IPS-18a (cell line): ENCODE measurements at regions not wholly inside any gene's neighbourhood (a gene's known extent, or its start where the extent isn't known, plus 50 kb on each side); places are given as distances from the start of the nearest gene placed in this dataset.
"Not testable (repeated sequence)": the region's sequence is repeated elsewhere in the genome, so short reads cannot be mapped to it uniquely, and the experiment has no call there.

Experiments
- H3K27ac ChIP-seq: one replicate; pipeline ENCODE4 v1.5.1; 2013; ENCODE audit warnings: low read length
- H3K27me3 ChIP-seq: one replicate; pipeline ENCODE4 v1.6.1; 2013; ENCODE audit warnings: mild to moderate bottlenecking, low read length; ENCODE audit not compliant: control insufficient read depth, insufficient read depth
- H3K36me3 ChIP-seq: one replicate; pipeline ENCODE4 v1.6.1; 2013; ENCODE audit warnings: low read depth, low read length; ENCODE audit not compliant: control insufficient read depth
- H3K4me1 ChIP-seq: one replicate; pipeline ENCODE4 v1.6.1; 2013; ENCODE audit warnings: low read depth, low read length; ENCODE audit not compliant: control insufficient read depth
- H3K4me3 ChIP-seq: one replicate; pipeline ENCODE4 v1.5.1; 2013; ENCODE audit warnings: low read length
- H3K9ac ChIP-seq: one replicate; pipeline ENCODE4 v1.6.1; 2013; ENCODE audit warnings: mild to moderate bottlenecking, low read length, moderate library complexity
- H3K9me3 ChIP-seq: one replicate; pipeline ENCODE4 v1.6.1; 2013; ENCODE audit warnings: low read depth, low read length; ENCODE audit not compliant: control insufficient read depth

DNA sequence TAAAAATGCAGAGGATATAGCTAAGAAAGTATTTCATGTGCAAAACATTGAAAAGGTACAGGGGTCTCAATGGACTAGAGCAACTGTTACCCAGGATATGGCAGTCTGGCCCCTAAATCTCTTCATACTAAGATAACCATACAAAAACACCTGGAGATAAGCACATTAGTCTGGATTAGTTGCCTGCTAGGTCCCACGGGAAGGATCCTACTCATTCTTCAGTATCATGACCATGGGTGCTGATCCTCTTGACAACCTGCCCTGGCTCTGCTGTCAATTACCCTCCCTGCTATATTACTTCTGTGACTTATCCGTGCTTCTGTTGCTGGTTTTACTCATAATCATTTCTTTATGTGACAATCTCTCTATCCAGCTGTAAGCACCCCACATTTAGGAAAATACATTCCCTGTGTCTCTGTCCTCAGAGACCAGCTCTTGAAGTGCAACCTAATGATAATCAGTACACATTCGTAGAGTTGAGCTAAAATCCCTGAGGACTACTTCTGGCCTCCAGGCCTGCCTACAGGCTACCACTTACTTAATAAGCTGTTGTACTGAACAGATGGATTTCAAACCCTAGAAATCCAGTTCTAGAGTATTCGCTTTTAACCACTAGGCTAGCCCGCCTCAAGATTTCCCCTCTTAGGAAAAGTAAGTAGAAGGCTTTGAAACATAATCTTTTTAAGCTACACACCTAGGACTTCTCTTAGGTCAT is 190.5 kb upstream of the OR13F1 start:
- H3K4me1 ChIP-seq = no peaks in the 10 kb centered on the region
- no peaks in the 10 kb centered on the region for H3K27me3 ChIP-seq
- no peaks in the 10 kb centered on the region for H3K36me3 ChIP-seq
- no peaks in the 10 kb centered on the region for H3K9me3 ChIP-seq
- H3K27ac ChIP-seq = no peak overlapping the region
- no peak overlapping the region for H3K9ac ChIP-seq
- no peak overlapping the region for H3K4me3 ChIP-seq

DNA sequence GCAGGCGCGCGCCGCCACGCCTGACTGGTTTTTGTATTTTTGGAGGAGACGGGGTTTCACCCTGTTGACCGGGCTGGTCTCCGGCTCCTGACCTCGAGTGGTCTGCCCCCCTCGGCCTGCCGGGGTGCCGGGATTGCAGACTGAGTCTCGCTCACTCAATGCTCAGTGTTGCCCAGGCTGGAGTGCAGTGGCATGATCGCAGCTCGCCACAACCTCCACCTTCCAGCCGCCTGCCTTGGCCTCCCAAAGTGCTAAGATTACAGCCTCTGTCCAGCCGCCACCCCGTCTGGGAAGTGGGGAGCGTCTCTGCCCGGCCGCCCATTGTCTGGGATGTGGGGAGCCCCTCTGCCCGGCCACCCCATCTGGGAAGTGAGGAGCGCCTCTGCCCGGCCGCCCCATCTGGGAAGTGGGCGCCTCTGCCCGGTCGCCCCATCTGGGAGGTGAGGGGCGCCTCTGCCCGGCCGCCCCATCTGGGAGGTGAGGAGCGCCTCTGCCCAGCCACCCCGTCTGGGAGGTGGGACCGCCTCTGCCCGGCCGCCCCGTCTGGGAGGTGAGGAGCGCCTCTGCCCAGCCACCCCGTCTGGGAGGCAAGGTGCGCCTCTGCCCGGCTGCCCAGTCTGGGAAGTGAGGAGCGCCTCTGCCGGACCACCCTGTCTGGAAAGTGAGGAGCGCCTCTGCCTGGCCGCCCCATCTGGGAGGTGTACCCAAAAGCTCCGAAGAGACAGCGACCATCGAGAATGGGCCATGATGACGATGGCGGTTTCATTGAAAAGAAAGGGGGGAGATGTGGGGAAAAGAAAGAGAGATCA is 187.7 kb upstream of the OR13F1 start:
- H3K4me1 ChIP-seq, H3K27ac ChIP-seq, H3K9ac ChIP-seq, H3K4me3 ChIP-seq, H3K36me3 ChIP-seq, H3K27me3 ChIP-seq, H3K9me3 ChIP-seq: not testable (repeated sequence)

DNA sequence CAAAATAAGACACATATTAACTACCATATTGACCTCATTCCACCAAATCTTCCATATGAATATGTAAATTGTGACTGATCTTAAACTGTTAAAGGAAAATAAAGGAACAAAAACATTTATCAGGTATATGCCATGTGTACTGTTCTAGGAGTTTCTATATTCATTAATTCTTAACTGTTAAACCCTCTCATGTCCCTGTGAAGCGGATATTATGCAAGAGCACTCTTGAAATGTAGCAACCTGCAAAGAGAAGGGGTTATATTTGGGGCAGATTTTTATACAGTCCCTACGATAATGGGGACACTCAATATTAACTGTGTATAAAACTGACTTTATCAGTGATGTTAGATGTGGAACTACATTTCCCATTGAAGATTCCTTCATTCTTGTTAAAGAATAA is 184.9 kb upstream of the OR13F1 start:
- no peaks in the 10 kb centered on the region for H3K36me3 ChIP-seq

DNA sequence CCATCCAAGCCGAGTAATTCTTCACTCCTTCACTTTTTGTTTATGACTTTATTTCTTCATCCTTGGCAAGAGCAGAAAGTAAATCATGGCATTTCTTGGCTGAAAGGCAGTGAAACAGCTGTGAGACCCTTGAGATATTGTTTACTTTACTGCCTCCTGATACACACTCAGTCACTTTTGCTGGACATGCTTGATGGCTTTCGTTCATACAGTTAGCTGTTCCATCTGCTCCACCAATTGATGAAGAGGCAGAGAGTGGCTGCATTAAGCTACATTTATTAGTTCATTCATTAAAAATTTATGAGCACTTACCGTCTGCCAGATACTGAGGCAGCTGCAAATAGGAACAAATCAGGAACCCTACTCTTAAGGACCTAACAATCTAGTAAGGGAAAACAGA is 184.4 kb upstream of the OR13F1 start:
- Histone ChIP-seq H3K4me3 (no peak overlapping the region), H3K27me3 (no peaks in the 10 kb centered on the region), H3K4me1 (no peaks in the 10 kb centered on the region), H3K9ac (no peak overlapping the region), H3K9me3 (no peaks in the 10 kb centered on the region), H3K36me3 (no peaks in the 10 kb centered on the region), H3K27ac (no peak overlapping the region)

More for the DNA sequence above, 184.9 kb upstream of the OR13F1 start:
- no peaks in the 10 kb centered on the region for H3K9me3 ChIP-seq
- no peak overlapping the region for H3K4me3 ChIP-seq
- H3K27ac ChIP-seq = no peak overlapping the region
- no peaks in the 10 kb centered on the region for H3K4me1 ChIP-seq
- H3K9ac ChIP-seq = no peak overlapping the region
- no peaks in the 10 kb centered on the region for H3K27me3 ChIP-seq

DNA sequence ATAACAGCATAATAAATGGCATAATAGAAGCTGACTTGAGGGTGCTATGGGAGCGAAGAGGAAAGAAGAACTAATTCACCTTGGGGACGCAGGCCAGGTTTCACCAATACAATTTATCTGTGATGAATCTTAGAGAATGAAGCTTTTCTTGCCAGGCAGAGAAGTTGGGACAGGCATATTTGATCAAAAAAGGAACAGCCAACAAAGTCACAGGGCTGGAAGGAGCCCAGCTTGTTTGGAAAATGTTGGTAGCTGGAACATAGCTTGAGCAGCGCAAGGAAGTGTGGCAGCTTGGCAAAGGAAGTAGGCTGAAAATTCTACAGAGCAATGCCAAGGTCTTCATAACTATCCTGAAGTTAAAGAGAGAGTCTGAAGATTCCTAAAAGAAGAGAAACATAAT is 181.5 kb upstream of the OR13F1 start:
- H3K27me3 ChIP-seq = no peaks in the 10 kb centered on the region
- H3K9me3 ChIP-seq = no peaks in the 10 kb centered on the region

DNA sequence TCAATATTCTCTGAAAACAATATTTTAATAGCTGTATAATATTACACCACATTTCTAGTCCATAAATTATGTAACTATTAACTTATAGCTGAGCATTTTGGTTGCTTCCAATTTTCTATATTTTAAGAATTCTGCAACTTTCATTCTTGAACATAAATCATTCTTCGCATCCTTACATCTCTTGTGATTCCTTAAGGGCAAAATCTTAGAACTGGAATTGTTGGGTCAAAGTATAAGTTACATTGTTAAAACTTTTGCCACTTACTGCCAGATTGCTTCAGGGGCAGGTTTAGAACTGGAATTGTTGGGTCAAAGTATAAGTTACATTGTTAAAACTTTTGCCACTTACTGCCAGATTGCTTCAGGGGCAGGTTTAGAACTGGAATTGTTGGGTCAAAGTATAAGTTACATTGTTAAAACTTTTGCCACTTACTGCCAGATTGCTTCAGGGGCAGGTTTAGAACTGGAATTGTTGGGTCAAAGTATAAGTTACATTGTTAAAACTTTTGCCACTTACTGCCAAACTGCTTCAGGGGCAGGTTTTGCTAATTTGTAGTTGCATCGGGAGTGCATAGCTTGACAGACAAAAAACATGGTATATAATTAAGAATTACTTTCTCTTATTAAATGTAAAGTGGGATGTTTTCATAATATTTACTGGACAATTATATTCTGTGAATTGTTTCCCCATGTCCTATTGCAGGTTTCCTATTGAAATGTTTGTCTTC is 179.9 kb upstream of the OR13F1 start:
- H3K4me3 ChIP-seq, H3K4me1 ChIP-seq, H3K27ac ChIP-seq, H3K36me3 ChIP-seq, H3K9me3 ChIP-seq, H3K9ac ChIP-seq, H3K27me3 ChIP-seq: not testable (repeated sequence)

More for the DNA sequence above, 181.5 kb upstream of the OR13F1 start:
- no peak overlapping the region for H3K4me3 ChIP-seq
- no peak overlapping the region for H3K27ac ChIP-seq
- H3K36me3 ChIP-seq = no peaks in the 10 kb centered on the region
- no peak overlapping the region for H3K9ac ChIP-seq
- no peaks in the 10 kb centered on the region for H3K4me1 ChIP-seq

DNA sequence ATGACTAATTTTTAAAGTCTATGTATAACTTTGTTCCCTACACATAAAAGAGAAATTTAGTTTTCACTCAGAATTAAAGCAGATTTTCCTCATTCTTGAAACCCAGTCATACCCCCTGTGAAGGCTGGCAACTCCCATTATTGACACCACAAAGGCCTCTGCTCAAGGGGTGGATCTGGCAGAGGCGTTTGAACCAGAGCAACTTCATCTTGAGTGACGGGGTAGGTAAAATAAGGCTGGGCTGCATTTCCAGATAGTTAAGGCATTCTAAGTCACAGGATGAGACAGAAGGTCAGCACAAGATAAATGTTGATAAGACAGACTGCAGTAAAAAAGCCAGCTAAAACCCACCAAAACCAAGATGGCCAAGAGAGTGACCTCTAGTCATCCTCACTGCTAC is 177.2 kb upstream of the OR13F1 start:
- Histone ChIP-seq H3K4me1 (no peaks in the 10 kb centered on the region), H3K27ac (no peak overlapping the region), H3K36me3 (no peaks in the 10 kb centered on the region), H3K9me3 (no peaks in the 10 kb centered on the region), H3K9ac (no peak overlapping the region), H3K27me3 (no peaks in the 10 kb centered on the region), H3K4me3 (no peak overlapping the region)

DNA sequence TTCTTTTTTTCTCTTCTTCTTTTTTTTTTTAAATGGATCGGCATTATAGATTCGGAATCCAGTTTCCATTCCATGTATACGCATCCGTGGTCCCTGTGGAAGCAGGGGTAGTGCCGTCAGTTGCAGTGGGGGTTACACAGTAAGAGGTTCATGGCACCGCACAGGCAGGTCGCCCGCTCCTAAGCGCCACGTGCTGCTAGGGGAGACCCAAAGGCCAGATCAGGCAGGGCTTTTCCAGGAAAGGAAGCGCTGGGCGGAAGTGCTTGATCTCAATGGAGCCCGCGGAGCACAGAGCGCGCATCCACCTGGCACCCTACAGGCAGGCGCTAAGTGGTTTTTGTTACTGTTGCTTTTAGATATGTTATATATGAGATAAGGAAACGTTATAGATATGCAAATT is 174.8 kb upstream of the OR13F1 start:
- Histone ChIP-seq H3K4me3 (no peak overlapping the region), H3K36me3 (no peaks in the 10 kb centered on the region), H3K27ac (no peak overlapping the region), H3K9ac (no peak overlapping the region), H3K4me1 (no peaks in the 10 kb centered on the region), H3K27me3 (no peaks in the 10 kb centered on the region), H3K9me3 (no peaks in the 10 kb centered on the region)

DNA sequence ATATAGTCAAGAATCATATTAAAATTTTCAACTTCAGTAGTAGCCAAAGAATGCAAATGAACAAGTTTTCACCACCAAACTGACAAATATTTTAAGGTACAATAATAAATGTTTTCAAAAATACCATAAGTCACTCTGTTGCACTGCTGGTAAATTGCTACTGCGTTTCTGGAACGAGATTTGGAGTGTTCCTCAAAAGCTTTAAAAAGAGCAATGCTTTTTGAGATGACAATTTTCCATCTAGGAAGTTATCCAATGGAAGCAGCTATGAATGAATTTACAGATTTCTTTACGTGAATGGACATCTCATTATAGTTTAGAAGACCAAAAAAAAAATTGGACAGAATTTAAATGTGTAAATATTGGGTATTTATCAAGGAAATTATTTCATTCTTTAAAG is 173.2 kb upstream of the OR13F1 start:
- no peak overlapping the region for H3K9ac ChIP-seq
- no peaks in the 10 kb centered on the region for H3K4me1 ChIP-seq
- H3K36me3 ChIP-seq = no peaks in the 10 kb centered on the region
- H3K27ac ChIP-seq = no peak overlapping the region
- no peaks in the 10 kb centered on the region for H3K9me3 ChIP-seq
- no peak overlapping the region for H3K4me3 ChIP-seq
- no peaks in the 10 kb centered on the region for H3K27me3 ChIP-seq

DNA sequence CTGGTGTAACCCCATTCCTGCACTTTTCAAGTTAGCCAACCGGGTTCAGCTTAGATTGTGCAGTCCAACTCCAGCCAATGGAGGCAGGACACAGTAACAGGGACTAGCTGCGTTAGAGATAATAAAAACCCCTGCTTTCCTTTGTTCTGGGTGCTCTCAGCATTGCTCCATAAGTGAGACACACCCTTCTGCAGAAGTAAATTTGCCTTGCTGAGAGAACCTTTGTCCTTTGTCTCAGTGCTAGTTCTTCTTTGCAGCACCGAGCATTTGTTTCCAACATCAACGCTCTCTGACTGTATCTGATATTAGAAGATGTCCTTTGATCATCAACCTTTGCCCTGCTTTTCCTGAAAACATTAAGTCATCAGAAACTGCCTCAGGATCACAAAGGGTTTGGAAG is 169.5 kb upstream of the OR13F1 start:
- H3K9ac ChIP-seq = no peak overlapping the region

DNA sequence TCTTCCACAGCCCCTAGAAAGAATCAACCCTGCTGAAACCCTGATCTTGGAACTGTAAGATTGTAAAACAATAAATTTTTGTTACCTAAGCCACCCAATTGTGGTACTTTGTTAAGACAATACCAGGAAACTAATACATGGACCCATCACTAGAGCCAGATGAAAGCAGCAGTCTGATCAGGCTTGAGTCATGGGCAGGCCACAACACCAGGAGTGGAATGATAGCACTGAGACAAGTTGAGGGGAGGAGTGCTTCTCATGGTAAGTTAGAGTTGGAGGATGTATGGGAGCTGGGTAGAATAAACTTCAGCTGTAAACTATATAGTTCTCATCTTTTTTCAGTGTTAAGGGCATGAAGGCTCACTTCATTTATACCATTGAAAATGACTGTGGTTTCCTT is 164.4 kb upstream of the OR13F1 start:
- no peaks in the 10 kb centered on the region for H3K9me3 ChIP-seq
- H3K27me3 ChIP-seq = no peaks in the 10 kb centered on the region
- no peaks in the 10 kb centered on the region for H3K36me3 ChIP-seq
- H3K9ac ChIP-seq = no peak overlapping the region
- H3K27ac ChIP-seq = no peak overlapping the region
- no peak overlapping the region for H3K4me3 ChIP-seq
- H3K4me1 ChIP-seq = no peaks in the 10 kb centered on the region

More for the DNA sequence above, 169.5 kb upstream of the OR13F1 start:
- H3K4me3 ChIP-seq = no peak overlapping the region
- H3K27ac ChIP-seq = no peak overlapping the region
- H3K36me3 ChIP-seq = no peaks in the 10 kb centered on the region
- no peaks in the 10 kb centered on the region for H3K27me3 ChIP-seq
- H3K9me3 ChIP-seq = no peaks in the 10 kb centered on the region
- H3K4me1 ChIP-seq = no peaks in the 10 kb centered on the region
